ENCODE measurements at regions not wholly inside any gene's neighbourhood (a gene's known extent, or its start where the extent isn't known, plus 50 kb on each side); places are given as distances from the start of the nearest gene placed in this dataset.

GRCh38 chr16:6937641-6938040 is 395.0 kb upstream of the RBFOX1 start:
- no peak overlapping the region for H3K4me3 ChIP-seq (ENCODE audit: low read length)
- H3K4me1 ChIP-seq (ENCODE audit: low read length): no peaks in the 10 kb centered on the region
- no peak overlapping the region for H3K9ac ChIP-seq (ENCODE audit: low read length)
- no peaks in the 10 kb centered on the region for H3K9me2 ChIP-seq (replicated peaks; ENCODE audit: insufficient read depth, low read length)
- no peaks in the 10 kb centered on the region for H3K36me3 ChIP-seq (ENCODE audit: insufficient read depth, low read length)
- no peaks in the 10 kb centered on the region for H4K20me1 ChIP-seq (ENCODE audit: insufficient read depth, low read depth, low read length)
- H3K9me3 ChIP-seq (ENCODE audit: low read length): peaks cover 15% of the 10 kb centered on the region
- no peak overlapping the region for H3K4me2 ChIP-seq (ENCODE audit: low read depth, low read length, poor library complexity, severe bottlenecking)
- DNase-seq: no peak
- no peak overlapping the region for H3K27ac ChIP-seq (ENCODE audit: low read length)
- H3K27me3 ChIP-seq (ENCODE audit: low read length): no peaks in the 10 kb centered on the region
- H3K79me2 ChIP-seq (ENCODE audit: low read length): no peaks in the 10 kb centered on the region
- no peak overlapping the region for H2AFZ ChIP-seq (ENCODE audit: low read length)

- no peaks in the 10 kb centered on the region for H3K9me2 ChIP-seq (replicated peaks; ENCODE audit: insufficient read depth, low read length)
- no peak overlapping the region for H3K9ac ChIP-seq (ENCODE audit: low read length)
- H4K20me1 ChIP-seq (ENCODE audit: insufficient read depth, low read depth, low read length): no peaks in the 10 kb centered on the region
- H3K36me3 ChIP-seq (ENCODE audit: insufficient read depth, low read length): no peaks in the 10 kb centered on the region
- H2AFZ ChIP-seq (ENCODE audit: low read length): no peak overlapping the region
- no peak for DNase-seq
- H3K4me3 ChIP-seq (ENCODE audit: low read length): no peak overlapping the region
- no peaks in the 10 kb centered on the region for H3K27me3 ChIP-seq (ENCODE audit: low read length)
- no peaks in the 10 kb centered on the region for H3K4me1 ChIP-seq (ENCODE audit: low read length)
- H3K79me2 ChIP-seq (ENCODE audit: low read length): no peaks in the 10 kb centered on the region
- H3K9me3 ChIP-seq (ENCODE audit: low read length): peaks cover 12% of the 10 kb centered on the region
- H3K4me2 ChIP-seq (ENCODE audit: low read depth, low read length, poor library complexity, severe bottlenecking): no peak overlapping the region
- no peak overlapping the region for H3K27ac ChIP-seq (ENCODE audit: low read length)
Observed at GRCh38 chr16:6932871-6933385, 399.7 kb upstream of the RBFOX1 start.

GRCh38 chr16:6929868-6930267 is 402.8 kb upstream of the RBFOX1 start:
- H3K4me2 ChIP-seq (ENCODE audit: low read depth, low read length, poor library complexity, severe bottlenecking): no peak overlapping the region
- H2AFZ ChIP-seq (ENCODE audit: low read length): no peak overlapping the region
- peaks cover 9% of the 10 kb centered on the region for H3K9me3 ChIP-seq (ENCODE audit: low read length)
- no peak overlapping the region for H3K27ac ChIP-seq (ENCODE audit: low read length)
- H3K36me3 ChIP-seq (ENCODE audit: insufficient read depth, low read length): no peaks in the 10 kb centered on the region
- no peaks in the 10 kb centered on the region for H3K27me3 ChIP-seq (ENCODE audit: low read length)
- H3K79me2 ChIP-seq (ENCODE audit: low read length): no peaks in the 10 kb centered on the region
- H3K4me3 ChIP-seq (ENCODE audit: low read length): no peak overlapping the region
- H3K9ac ChIP-seq (ENCODE audit: low read length): no peak overlapping the region
- DNase-seq: no peak
- H3K9me2 ChIP-seq (replicated peaks; ENCODE audit: insufficient read depth, low read length): no peaks in the 10 kb centered on the region
- H4K20me1 ChIP-seq (ENCODE audit: insufficient read depth, low read depth, low read length): no peaks in the 10 kb centered on the region
- no peaks in the 10 kb centered on the region for H3K4me1 ChIP-seq (ENCODE audit: low read length)

GRCh38 chr16:6926762-6927161 is 405.9 kb upstream of the RBFOX1 start:
- H3K9me3 ChIP-seq (ENCODE audit: low read length): peaks cover 9% of the 10 kb centered on the region; the same call in 1 of the 2 replicates
- H3K9ac ChIP-seq (ENCODE audit: low read length): no peak overlapping the region
- no peaks in the 10 kb centered on the region for H4K20me1 ChIP-seq (ENCODE audit: insufficient read depth, low read depth, low read length)
- H3K27me3 ChIP-seq (ENCODE audit: low read length): no peaks in the 10 kb centered on the region
- no peak overlapping the region for H3K4me2 ChIP-seq (ENCODE audit: low read depth, low read length, poor library complexity, severe bottlenecking)
- no peak overlapping the region for H2AFZ ChIP-seq (ENCODE audit: low read length)
- DNase-seq: no peak
- no peak overlapping the region for H3K27ac ChIP-seq (ENCODE audit: low read length)
- no peak overlapping the region for H3K4me3 ChIP-seq (ENCODE audit: low read length)
- H3K4me1 ChIP-seq (ENCODE audit: low read length): no peaks in the 10 kb centered on the region
- no peaks in the 10 kb centered on the region for H3K9me2 ChIP-seq (replicated peaks; ENCODE audit: insufficient read depth, low read length)
- H3K36me3 ChIP-seq (ENCODE audit: insufficient read depth, low read length): no peaks in the 10 kb centered on the region
- H3K79me2 ChIP-seq (ENCODE audit: low read length): no peaks in the 10 kb centered on the region

GRCh38 chr16:6926341-6926740 is 406.3 kb upstream of the RBFOX1 start:
- peaks cover 9% of the 10 kb centered on the region; the same call in 1 of the 2 replicates for H3K9me3 ChIP-seq (ENCODE audit: low read length)
- no peak overlapping the region for H3K9ac ChIP-seq (ENCODE audit: low read length)
- H2AFZ ChIP-seq (ENCODE audit: low read length): no peak overlapping the region
- no peaks in the 10 kb centered on the region for H3K4me1 ChIP-seq (ENCODE audit: low read length)
- H3K27ac ChIP-seq (ENCODE audit: low read length): no peak overlapping the region
- no peaks in the 10 kb centered on the region for H4K20me1 ChIP-seq (ENCODE audit: insufficient read depth, low read depth, low read length)
- no peak for DNase-seq
- no peaks in the 10 kb centered on the region for H3K79me2 ChIP-seq (ENCODE audit: low read length)
- H3K4me2 ChIP-seq (ENCODE audit: low read depth, low read length, poor library complexity, severe bottlenecking): no peak overlapping the region
- no peaks in the 10 kb centered on the region for H3K36me3 ChIP-seq (ENCODE audit: insufficient read depth, low read length)
- no peaks in the 10 kb centered on the region for H3K27me3 ChIP-seq (ENCODE audit: low read length)
- H3K9me2 ChIP-seq (replicated peaks; ENCODE audit: insufficient read depth, low read length): no peaks in the 10 kb centered on the region
- no peak overlapping the region for H3K4me3 ChIP-seq (ENCODE audit: low read length)

GRCh38 chr16:6918646-6919045 is 414.0 kb upstream of the RBFOX1 start:
- Histone ChIP-seq H3K9ac (ENCODE audit: low read length) (no peak overlapping the region), H3K9me3 (ENCODE audit: low read length) (peaks cover 11% of the 10 kb centered on the region; the same call in 1 of the 2 replicates), H3K4me1 (ENCODE audit: low read length) (no peaks in the 10 kb centered on the region), H3K27ac (ENCODE audit: low read length) (no peak overlapping the region), H4K20me1 (ENCODE audit: insufficient read depth, low read depth, low read length) (no peaks in the 10 kb centered on the region), H3K79me2 (ENCODE audit: low read length) (no peaks in the 10 kb centered on the region), H3K4me3 (ENCODE audit: low read length) (no peak overlapping the region), H2AFZ (ENCODE audit: low read length) (no peak overlapping the region), H3K27me3 (ENCODE audit: low read length) (no peaks in the 10 kb centered on the region), H3K4me2 (ENCODE audit: low read depth, low read length, poor library complexity, severe bottlenecking) (no peak overlapping the region), H3K36me3 (ENCODE audit: insufficient read depth, low read length) (no peaks in the 10 kb centered on the region), H3K9me2 (replicated peaks; ENCODE audit: insufficient read depth, low read length) (no peaks in the 10 kb centered on the region)
- no peak for DNase-seq

- no peaks in the 10 kb centered on the region for H3K79me2 ChIP-seq (ENCODE audit: low read length)
- no peak overlapping the region for H3K9ac ChIP-seq (ENCODE audit: low read length)
- H3K27me3 ChIP-seq (ENCODE audit: low read length): no peaks in the 10 kb centered on the region
- H3K9me2 ChIP-seq (replicated peaks; ENCODE audit: insufficient read depth, low read length): no peaks in the 10 kb centered on the region
- no peaks in the 10 kb centered on the region for H3K4me1 ChIP-seq (ENCODE audit: low read length)
- H3K36me3 ChIP-seq (ENCODE audit: insufficient read depth, low read length): no peaks in the 10 kb centered on the region
- H3K9me3 ChIP-seq (ENCODE audit: low read length): peaks cover 5% of the 10 kb centered on the region; the same call in 1 of the 2 replicates
- H3K4me2 ChIP-seq (ENCODE audit: low read depth, low read length, poor library complexity, severe bottlenecking): no peak overlapping the region
- H3K27ac ChIP-seq (ENCODE audit: low read length): no peak overlapping the region
- no peak overlapping the region for H3K4me3 ChIP-seq (ENCODE audit: low read length)
- DNase-seq: no peak
- no peaks in the 10 kb centered on the region for H4K20me1 ChIP-seq (ENCODE audit: insufficient read depth, low read depth, low read length)
- no peak overlapping the region for H2AFZ ChIP-seq (ENCODE audit: low read length)
Observed at GRCh38 chr16:6916946-6917345, 415.7 kb upstream of the RBFOX1 start.

GRCh38 chr16:6913566-6913965 is 419.1 kb upstream of the RBFOX1 start:
- no peaks in the 10 kb centered on the region for H3K36me3 ChIP-seq (ENCODE audit: insufficient read depth, low read length)
- no peaks in the 10 kb centered on the region for H3K27me3 ChIP-seq (ENCODE audit: low read length)
- no peak overlapping the region for H3K4me2 ChIP-seq (ENCODE audit: low read depth, low read length, poor library complexity, severe bottlenecking)

GRCh38 chr16:6910301-6910700 is 422.3 kb upstream of the RBFOX1 start:
- Histone ChIP-seq H3K4me2 (ENCODE audit: low read depth, low read length, poor library complexity, severe bottlenecking) (no peak overlapping the region), H3K36me3 (ENCODE audit: insufficient read depth, low read length) (no peaks in the 10 kb centered on the region), H3K27ac (ENCODE audit: low read length) (no peak overlapping the region), H4K20me1 (ENCODE audit: insufficient read depth, low read depth, low read length) (no peaks in the 10 kb centered on the region), H2AFZ (ENCODE audit: low read length) (no peak overlapping the region), H3K9me2 (replicated peaks; ENCODE audit: insufficient read depth, low read length) (no peaks in the 10 kb centered on the region), H3K9me3 (ENCODE audit: low read length) (peaks cover 10% of the 10 kb centered on the region; the same call in 1 of the 2 replicates), H3K4me3 (ENCODE audit: low read length) (no peak overlapping the region), H3K27me3 (ENCODE audit: low read length) (no peaks in the 10 kb centered on the region), H3K4me1 (ENCODE audit: low read length) (no peaks in the 10 kb centered on the region), H3K9ac (ENCODE audit: low read length) (no peak overlapping the region), H3K79me2 (ENCODE audit: low read length) (no peaks in the 10 kb centered on the region)
- DNase-seq: no peak

More at GRCh38 chr16:6913566-6913965, 419.1 kb upstream of the RBFOX1 start:
- no peaks in the 10 kb centered on the region for H3K9me2 ChIP-seq (replicated peaks; ENCODE audit: insufficient read depth, low read length)
- peaks cover 3% of the 10 kb centered on the region; the same call in 1 of the 2 replicates for H3K9me3 ChIP-seq (ENCODE audit: low read length)
- H3K9ac ChIP-seq (ENCODE audit: low read length): no peak overlapping the region
- H4K20me1 ChIP-seq (ENCODE audit: insufficient read depth, low read depth, low read length): no peaks in the 10 kb centered on the region
- no peaks in the 10 kb centered on the region for H3K79me2 ChIP-seq (ENCODE audit: low read length)
- no peak for DNase-seq
- no peak overlapping the region for H3K27ac ChIP-seq (ENCODE audit: low read length)
- no peak overlapping the region for H2AFZ ChIP-seq (ENCODE audit: low read length)
- H3K4me1 ChIP-seq (ENCODE audit: low read length): no peaks in the 10 kb centered on the region
- no peak overlapping the region for H3K4me3 ChIP-seq (ENCODE audit: low read length)

All from Karpas-422 (cell line).